ENCODE measurements at regions not wholly inside any gene's neighbourhood (a gene's known extent, or its start where the extent isn't known, plus 50 kb on each side); places are given as distances from the start of the nearest gene placed in this dataset.
A peak's percentile ranks its signal among the peaks of the same experiment; 100 is the strongest.

DNA sequence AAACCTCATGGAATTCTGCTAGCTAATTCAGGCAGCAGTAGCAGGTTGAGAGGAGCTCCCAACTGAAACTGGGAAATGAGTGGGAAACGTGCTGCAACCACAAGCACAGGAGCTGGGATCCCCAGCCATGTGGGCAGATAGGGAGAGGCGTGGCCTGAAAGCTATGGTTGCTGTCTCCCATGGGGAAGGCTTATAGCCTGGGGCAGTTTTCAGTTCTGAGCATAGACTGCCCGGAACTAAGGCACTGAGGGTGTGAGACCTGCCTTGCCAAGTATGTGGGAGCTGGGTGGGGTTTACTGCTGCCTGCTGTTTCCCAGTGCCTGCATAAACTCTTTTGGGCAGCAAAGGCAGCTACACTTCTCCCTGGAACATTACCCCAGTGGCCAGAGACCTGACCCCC, 229.5 kb downstream of the TUSC7 start:
- DNase-seq = peak; percentile 16

GRCh38 chr3:116939550-116939949, 230.0 kb downstream of the TUSC7 start:
- Mint-ChIP-seq H3K36me3 (ENCODE audit: insufficient read depth, unreplicated experiment) (no peaks in the 10 kb centered on the region), H3K9me3 (ENCODE audit: low read depth, unreplicated experiment) (no peaks in the 10 kb centered on the region), H3K4me1 (ENCODE audit: low read depth, unreplicated experiment) (peaks cover 8% of the 10 kb centered on the region), H3K4me3 (ENCODE audit: low read depth, unreplicated experiment) (no peak overlapping the region), H3K27me3 (ENCODE audit: unreplicated experiment) (no peaks in the 10 kb centered on the region), H3K27ac (ENCODE audit: unreplicated experiment) (peak overlapping the region; percentile 30)
- no TSS peak for BruUV-seq (replicated peaks)
- CTCF ChIA-PET = no interaction called here
- TF ChIP-seq CTCF (IDR thresholded peaks at IDR 0.05; ENCODE audit: unreplicated experiment) = no peak
- intact Hi-C loops (cut with micrococcal nuclease; ENCODE audit: unreplicated experiment) = no loop called here
- peak; percentile 53 for DNase-seq

More for the DNA sequence above, 229.5 kb downstream of the TUSC7 start:
- BruUV-seq (replicated peaks) = no TSS peak
- Mint-ChIP-seq H3K4me1 (ENCODE audit: low read depth, unreplicated experiment) (peaks cover 8% of the 10 kb centered on the region), H3K27me3 (ENCODE audit: unreplicated experiment) (no peaks in the 10 kb centered on the region), H3K9me3 (ENCODE audit: low read depth, unreplicated experiment) (no peaks in the 10 kb centered on the region), H3K27ac (ENCODE audit: unreplicated experiment) (no peak overlapping the region), H3K4me3 (ENCODE audit: low read depth, unreplicated experiment) (no peak overlapping the region), H3K36me3 (ENCODE audit: insufficient read depth, unreplicated experiment) (no peaks in the 10 kb centered on the region)
- TF ChIP-seq CTCF (IDR thresholded peaks at IDR 0.05; ENCODE audit: unreplicated experiment) = no peak
- CTCF ChIA-PET = no interaction called here
- intact Hi-C loops (cut with micrococcal nuclease; ENCODE audit: unreplicated experiment) = no loop called here

DNA sequence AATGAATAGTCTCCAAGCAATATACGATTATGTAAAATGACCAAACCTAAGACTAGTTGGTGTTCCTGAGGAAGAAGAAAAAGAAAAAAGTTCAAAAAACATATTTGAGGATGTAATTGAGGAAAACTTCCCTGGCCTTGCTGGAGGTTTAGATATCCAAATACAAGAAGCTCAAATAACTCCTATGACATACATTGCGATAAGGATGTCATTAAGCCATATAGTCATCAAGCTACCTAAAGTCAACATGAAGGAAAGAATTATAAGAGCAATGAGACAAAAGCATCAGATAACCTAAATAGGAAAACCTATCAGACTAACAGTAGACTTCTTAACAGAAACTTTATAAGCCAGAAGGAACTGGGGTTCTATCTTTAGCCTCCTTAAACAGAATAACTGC, 231.1 kb downstream of the TUSC7 start:
- CTCF ChIA-PET = no interaction called here
- no peaks in the 10 kb centered on the region for H3K36me3 Mint-ChIP-seq (ENCODE audit: insufficient read depth, unreplicated experiment)
- intact Hi-C loops (cut with micrococcal nuclease; ENCODE audit: unreplicated experiment) = no loop called here
- H3K4me1 Mint-ChIP-seq (ENCODE audit: low read depth, unreplicated experiment) = peaks cover 8% of the 10 kb centered on the region
- no peaks in the 10 kb centered on the region for H3K9me3 Mint-ChIP-seq (ENCODE audit: low read depth, unreplicated experiment)
- H3K4me3 Mint-ChIP-seq (ENCODE audit: low read depth, unreplicated experiment) = no peak overlapping the region
- BruUV-seq (replicated peaks) = no TSS peak
- no peak for DNase-seq
- H3K27me3 Mint-ChIP-seq (ENCODE audit: unreplicated experiment) = no peaks in the 10 kb centered on the region
- TF ChIP-seq CTCF (IDR thresholded peaks at IDR 0.05; ENCODE audit: unreplicated experiment) = no peak
- H3K27ac Mint-ChIP-seq (ENCODE audit: unreplicated experiment) = no peak overlapping the region

- Mint-ChIP-seq H3K4me1 (ENCODE audit: low read depth, unreplicated experiment) (no peaks in the 10 kb centered on the region), H3K9me3 (ENCODE audit: low read depth, unreplicated experiment) (no peaks in the 10 kb centered on the region)
Observed at GRCh38 chr3:116946376-116946775, 236.8 kb downstream of the TUSC7 start.

More at GRCh38 chr3:116946376-116946775, 236.8 kb downstream of the TUSC7 start:
- H3K36me3 Mint-ChIP-seq (ENCODE audit: insufficient read depth, unreplicated experiment) = no peaks in the 10 kb centered on the region
- intact Hi-C loops (cut with micrococcal nuclease; ENCODE audit: unreplicated experiment) = no loop called here
- CTCF ChIA-PET = no interaction called here
- DNase-seq = no peak
- BruUV-seq (replicated peaks) = no TSS peak
- no peak overlapping the region for H3K27ac Mint-ChIP-seq (ENCODE audit: unreplicated experiment)
- H3K27me3 Mint-ChIP-seq (ENCODE audit: unreplicated experiment) = no peaks in the 10 kb centered on the region
- H3K4me3 Mint-ChIP-seq (ENCODE audit: low read depth, unreplicated experiment) = no peak overlapping the region
- no peak for TF ChIP-seq CTCF (IDR thresholded peaks at IDR 0.05; ENCODE audit: unreplicated experiment)
